BE2C (cell line): ENCODE measurements at regions not wholly inside any gene's neighbourhood (a gene's known extent, or its start where the extent isn't known, plus 50 kb on each side); places are given as distances from the start of the nearest gene placed in this dataset.

Experiments used
- DNase-seq: peaks from one replicate; pipeline ENCODE4 v3.0.0-alpha.2; 2020
- H3K27me3 ChIP-seq: fragments of 250-450 bp; sonication (Bioruptor Pico); 2 replicates; pipeline ENCODE4 v1.5.1; 2020; ENCODE audit warnings: mild to moderate bottlenecking
- H3K36me3 ChIP-seq: fragments of 250-450 bp; sonication (Bioruptor Pico); 2 replicates; pipeline ENCODE4 v1.5.1; 2020; ENCODE audit warnings: mild to moderate bottlenecking
- H3K4me1 ChIP-seq: fragments of 250-450 bp; sonication (Bioruptor Pico); 2 replicates; pipeline ENCODE4 v1.5.1; 2020
- H3K4me3 ChIP-seq: 2 replicates; pipeline ENCODE4 v1.5.1; 2011; ENCODE audit warnings: low read depth, low read length
- H3K9me3 ChIP-seq: fragments of 250-450 bp; sonication (Bioruptor Pico); 2 replicates; pipeline ENCODE4 v1.5.1; 2020
- CTCF ChIP-seq: IDR thresholded peaks from 2 replicates; pipeline ENCODE4 v1.5.1; 2012; ENCODE audit warnings: mild to moderate bottlenecking, low read depth, low read length

DNA sequence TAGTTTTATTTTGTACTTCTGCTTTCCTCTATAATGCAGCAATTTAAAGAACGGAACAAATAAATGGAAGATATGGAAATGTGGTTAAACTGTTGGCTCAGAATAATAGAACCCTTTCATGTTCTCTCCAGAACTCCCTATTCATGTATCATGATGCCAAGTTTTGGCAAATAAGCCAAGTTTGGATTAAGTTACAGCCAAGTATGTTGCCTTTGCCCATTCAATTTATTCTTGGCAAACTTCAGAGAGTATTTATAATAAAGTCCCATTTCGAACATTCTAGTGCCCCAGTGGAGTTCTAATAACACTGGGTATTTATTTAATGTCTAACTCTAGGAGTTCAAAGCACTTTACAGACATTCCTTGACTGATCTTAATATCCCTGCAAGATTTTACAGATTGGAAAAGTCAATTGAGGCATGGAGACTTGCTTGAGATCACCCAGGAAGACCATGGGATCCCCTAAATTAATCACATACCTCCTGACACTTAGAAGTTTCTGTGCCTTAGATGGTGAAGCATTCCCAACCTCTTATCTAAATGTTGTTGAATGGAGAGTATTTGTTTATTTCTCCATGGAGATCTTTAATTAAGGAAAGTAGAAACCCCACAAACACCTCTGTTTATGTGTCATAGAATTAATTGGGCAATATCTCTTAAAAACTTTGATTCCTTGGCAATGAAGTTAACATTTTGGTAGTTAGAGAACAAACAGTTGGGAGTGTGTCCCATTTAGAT, 106.7 kb downstream of the ACKR3 start:
- TF ChIP-seq CTCF: no peak
- peaks cover 11% of the 10 kb centered on the region; the same call in 1 of the 2 replicates for H3K27me3 ChIP-seq
- H3K36me3 ChIP-seq: no peaks in the 10 kb centered on the region
- H3K4me1 ChIP-seq: no peaks in the 10 kb centered on the region
- no peak overlapping the region for H3K4me3 ChIP-seq
- H3K9me3 ChIP-seq: no peaks in the 10 kb centered on the region
- no peak for DNase-seq

- no peaks in the 10 kb centered on the region for H3K4me1 ChIP-seq
- H3K36me3 ChIP-seq: no peaks in the 10 kb centered on the region
- no peaks in the 10 kb centered on the region for H3K9me3 ChIP-seq
- H3K27me3 ChIP-seq: peaks cover 11% of the 10 kb centered on the region; the same call in 1 of the 2 replicates
- no peak for DNase-seq
- no peak for TF ChIP-seq CTCF
- H3K4me3 ChIP-seq: no peak overlapping the region
Observed at GRCh38 chr2:236677368-236677767, 107.7 kb downstream of the ACKR3 start.

GRCh38 chr2:236678307-236678975, 108.8 kb downstream of the ACKR3 start:
- no peak for TF ChIP-seq CTCF
- Histone ChIP-seq H3K9me3 (no peaks in the 10 kb centered on the region), H3K4me3 (no peak overlapping the region), H3K4me1 (no peaks in the 10 kb centered on the region), H3K27me3 (peaks cover 11% of the 10 kb centered on the region; the same call in 1 of the 2 replicates), H3K36me3 (no peaks in the 10 kb centered on the region)
- DNase-seq: no peak

DNA sequence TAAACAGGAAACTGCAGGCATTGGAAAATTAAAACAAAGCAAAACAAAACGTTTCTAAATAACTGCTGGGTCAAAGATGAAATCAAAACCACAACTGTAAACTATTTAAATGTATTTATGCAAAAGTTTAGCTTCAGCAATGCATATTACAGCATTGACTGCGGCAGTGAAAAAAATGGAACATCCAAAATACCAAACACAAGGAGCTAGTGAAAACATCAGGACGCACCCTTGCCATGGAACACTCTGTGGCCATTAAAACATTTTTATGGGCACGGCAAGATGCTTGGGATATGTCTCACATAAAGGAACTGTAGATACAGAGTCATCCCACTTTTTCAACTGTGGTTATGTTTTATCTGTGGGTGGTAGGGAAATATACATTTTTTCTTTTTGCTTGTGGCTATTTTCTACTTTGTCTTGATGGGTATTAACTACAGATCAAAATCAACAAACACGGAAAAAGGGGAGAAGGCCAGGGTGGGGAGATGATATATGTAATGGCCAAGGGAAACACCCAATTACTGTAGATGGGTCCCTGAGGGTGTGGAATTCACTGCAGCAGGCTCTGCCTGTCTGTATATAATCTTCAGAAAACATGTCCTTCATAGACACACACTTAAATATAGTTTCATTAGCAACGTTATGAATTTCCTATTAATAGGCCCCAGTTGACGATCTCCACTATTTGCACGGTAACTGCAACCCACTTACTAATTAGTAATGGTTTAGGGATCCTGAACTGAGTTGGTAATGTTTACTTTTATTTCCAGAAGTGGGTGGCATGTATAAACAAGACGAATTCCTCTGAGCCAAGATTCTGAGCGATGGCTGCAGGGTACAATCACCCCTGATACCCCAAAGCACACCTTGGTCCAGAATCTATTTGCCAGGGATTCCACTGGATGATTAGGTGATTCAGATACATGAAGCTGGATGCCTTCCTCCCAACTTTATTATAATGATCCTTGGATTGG, 110.5 kb downstream of the ACKR3 start:
- DNase-seq: no peak
- H3K9me3 ChIP-seq: no peaks in the 10 kb centered on the region
- H3K36me3 ChIP-seq: no peaks in the 10 kb centered on the region
- H3K4me1 ChIP-seq: no peaks in the 10 kb centered on the region
- no peak for TF ChIP-seq CTCF
- H3K27me3 ChIP-seq: peaks cover 11% of the 10 kb centered on the region; the same call in 1 of the 2 replicates
- H3K4me3 ChIP-seq: no peak overlapping the region

DNA sequence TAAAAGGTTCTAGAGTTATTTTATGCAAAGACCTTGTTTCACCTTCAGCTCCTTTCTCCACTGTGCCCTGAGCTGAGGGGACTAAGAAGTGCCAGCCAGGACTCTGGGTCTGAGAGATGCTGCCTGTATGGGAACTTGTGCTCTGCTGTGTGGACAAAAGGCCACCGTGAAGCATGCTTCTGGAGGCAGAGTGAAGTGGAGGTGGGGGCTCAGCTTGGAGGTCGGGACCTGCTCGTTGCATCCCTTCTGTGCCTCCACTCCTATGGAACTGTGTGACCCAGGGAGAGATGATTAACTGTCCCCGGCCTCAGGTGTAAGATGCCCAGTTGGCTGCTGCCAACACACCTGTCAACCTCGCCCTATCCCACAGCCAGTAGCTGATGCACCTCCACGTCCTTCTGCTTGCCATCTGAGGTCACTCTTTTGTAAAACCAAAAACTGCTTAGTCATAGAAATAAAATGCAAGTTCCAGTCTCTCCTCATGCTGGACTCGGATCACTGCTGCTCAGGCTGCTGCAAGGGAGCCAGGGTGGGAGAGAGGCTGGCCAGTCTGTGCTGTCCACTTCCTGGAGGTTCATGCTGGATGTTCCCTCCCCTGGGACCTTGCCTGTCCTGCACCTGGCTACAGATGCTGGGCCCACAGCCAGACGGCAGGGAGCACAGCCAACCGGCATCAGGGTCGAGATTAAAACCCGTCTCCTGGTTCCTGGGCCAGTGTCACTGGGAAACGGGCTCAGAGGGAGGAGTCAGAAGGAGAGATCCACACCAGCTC, 113.2 kb downstream of the ACKR3 start:
- no peaks in the 10 kb centered on the region for H3K9me3 ChIP-seq
- H3K4me1 ChIP-seq: no peaks in the 10 kb centered on the region
- no peak overlapping the region for H3K4me3 ChIP-seq
- H3K27me3 ChIP-seq: peaks cover 14% of the 10 kb centered on the region
- H3K36me3 ChIP-seq: no peaks in the 10 kb centered on the region
- TF ChIP-seq CTCF: no peak
- no peak for DNase-seq
